Prostate gland (tissue), 2 donors: ENCODE measurements at regions not wholly inside any gene's neighbourhood (a gene's known extent, or its start where the extent isn't known, plus 50 kb on each side); places are given as distances from the start of the nearest gene placed in this dataset.

ENCODE experiments used
- POLR2A ChIP-seq: fragments of 450-650 bp; IDR thresholded peaks from one replicate; pipeline ENCODE4 v1.6.1; 2016; ENCODE audit warnings: antibody characterized with exemption, mild to moderate bottlenecking
- POLR2AphosphoS5 ChIP-seq: sonication (generic); formaldehyde crosslinking; IDR thresholded peaks from one replicate; pipeline ENCODE4 v1.6.1; 2017; ENCODE audit warnings: antibody characterized with exemption
- TF ChIP-seq, protein P1 (sequence below), 4 experiments: fragments of 200-600 bp in 2 of 4; fragments of 450-650 bp in 2 of 4; sonication (generic) in 2 of 4; IDR thresholded peaks; 1 replicate in 3 of 4; 2 replicates in 1 of 4; pipeline ENCODE4 v1.5.1; 2016 to 2019; ENCODE audit warnings: antibody characterized with exemption in 4 of 4, mild to moderate bottlenecking in 2 of 4, moderate library complexity in 2 of 4

DNA sequence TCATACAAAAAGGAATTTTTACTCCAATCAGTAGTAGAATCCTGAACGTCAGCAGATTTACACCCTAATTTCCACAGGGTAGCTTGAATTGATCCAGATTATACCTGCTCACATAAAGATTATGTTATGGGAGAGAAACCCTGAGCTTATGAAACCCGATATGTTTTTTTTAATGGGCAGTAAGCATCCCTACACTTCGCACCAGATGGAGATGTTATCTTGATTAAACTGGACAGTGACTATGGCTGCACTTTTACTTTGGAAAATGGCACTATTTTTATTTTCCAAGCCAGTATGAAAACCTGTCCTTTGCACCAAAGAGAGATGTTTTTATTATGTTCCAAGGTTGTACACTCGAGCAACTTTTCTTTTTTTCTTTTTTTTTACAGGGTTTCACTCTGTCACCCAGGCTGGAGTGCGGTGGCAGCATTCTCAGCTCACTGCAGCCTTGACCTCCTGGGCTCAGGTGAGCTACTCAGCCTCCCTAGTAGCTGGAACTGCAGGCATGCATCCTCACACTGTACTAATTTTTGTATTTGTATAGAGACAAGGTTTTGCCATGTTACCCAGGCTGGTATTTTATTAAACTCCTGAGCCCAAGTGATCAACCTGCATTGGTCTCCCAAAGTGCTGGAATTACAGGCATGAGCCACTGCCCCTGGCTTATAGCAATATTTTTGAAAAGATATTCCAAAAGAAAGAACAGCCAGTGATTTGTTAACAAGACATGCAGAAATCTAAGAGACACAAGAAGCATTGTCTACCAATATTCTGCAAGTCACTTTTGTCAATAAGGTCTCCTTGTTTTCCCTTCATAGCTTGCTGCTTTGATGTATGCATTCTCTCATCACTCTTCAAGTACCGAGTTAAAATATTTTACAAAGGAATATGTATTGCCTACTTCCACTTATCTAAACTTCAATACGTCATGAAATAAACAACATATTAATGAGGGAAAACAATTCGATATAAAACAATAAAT lies 1412.6 kb downstream of the ZPLD1 start:
- TF ChIP-seq, protein P1, sequence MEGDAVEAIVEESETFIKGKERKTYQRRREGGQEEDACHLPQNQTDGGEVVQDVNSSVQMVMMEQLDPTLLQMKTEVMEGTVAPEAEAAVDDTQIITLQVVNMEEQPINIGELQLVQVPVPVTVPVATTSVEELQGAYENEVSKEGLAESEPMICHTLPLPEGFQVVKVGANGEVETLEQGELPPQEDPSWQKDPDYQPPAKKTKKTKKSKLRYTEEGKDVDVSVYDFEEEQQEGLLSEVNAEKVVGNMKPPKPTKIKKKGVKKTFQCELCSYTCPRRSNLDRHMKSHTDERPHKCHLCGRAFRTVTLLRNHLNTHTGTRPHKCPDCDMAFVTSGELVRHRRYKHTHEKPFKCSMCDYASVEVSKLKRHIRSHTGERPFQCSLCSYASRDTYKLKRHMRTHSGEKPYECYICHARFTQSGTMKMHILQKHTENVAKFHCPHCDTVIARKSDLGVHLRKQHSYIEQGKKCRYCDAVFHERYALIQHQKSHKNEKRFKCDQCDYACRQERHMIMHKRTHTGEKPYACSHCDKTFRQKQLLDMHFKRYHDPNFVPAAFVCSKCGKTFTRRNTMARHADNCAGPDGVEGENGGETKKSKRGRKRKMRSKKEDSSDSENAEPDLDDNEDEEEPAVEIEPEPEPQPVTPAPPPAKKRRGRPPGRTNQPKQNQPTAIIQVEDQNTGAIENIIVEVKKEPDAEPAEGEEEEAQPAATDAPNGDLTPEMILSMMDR (IDR thresholded peaks at IDR 0.05): no peak
- TF ChIP-seq POLR2A (no peak), POLR2AphosphoS5 (no peak)
